Stomach (tissue), 8 donors: ENCODE measurements at regions not wholly inside any gene's neighbourhood (a gene's known extent, or its start where the extent isn't known, plus 50 kb on each side); places are given as distances from the start of the nearest gene placed in this dataset.
"Not testable (repeated sequence)": the region's sequence is repeated elsewhere in the genome, so short reads cannot be mapped to it uniquely, and the experiment has no call there.

Source experiments
- DNase-seq, 2 donors: peaks; one replicate each; pipeline versions ENCODE4 v3.0.0 to v3.0.0-alpha.2; 2013 to 2019
- H3K27ac ChIP-seq, 5 donors: fragments of 200-600 bp in 4 of 5; sonication (generic) in 4 of 5; one replicate each; pipeline ENCODE4 v1.5.1; 2013 to 2019; ENCODE audit warnings: mild to moderate bottlenecking in 1 of 5, moderate library complexity in 1 of 5
- H3K27me3 ChIP-seq, 3 donors: fragments of 200-600 bp; sonication (generic); one replicate each; pipeline ENCODE4 v1.5.1; 2017 to 2019; ENCODE audit warnings: mixed run types in 1 of 3
- H3K36me3 ChIP-seq, 4 donors: fragments of 200-600 bp; sonication (generic); 1 replicate in 3 of 4; 2 replicates in 1 of 4; pipeline ENCODE4 v1.5.1; 2016 to 2019
- H3K4me1 ChIP-seq, 4 donors: fragments of 200-600 bp; sonication (generic); one replicate each; pipeline ENCODE4 v1.5.1; 2016 to 2019
- H3K4me3 ChIP-seq, 4 donors: fragments of 200-600 bp; sonication (generic) in 3 of 4; one replicate each; pipeline ENCODE4 v1.5.1; 2016 to 2019; ENCODE audit warnings: mild to moderate bottlenecking in 1 of 4
- H3K9me3 ChIP-seq, 4 donors: fragments of 200-600 bp; sonication (generic); one replicate each; pipeline ENCODE4 v1.5.1; 2016 to 2019
- CTCF ChIP-seq, 7 experiments: fragments of 450-650 bp in 4 of 7; fragments of 200-600 bp in 3 of 7; sonication (generic) in 3 of 7; IDR thresholded peaks; one replicate each; pipeline ENCODE4 v1.5.1; 2016 to 2019; ENCODE audit warnings: antibody characterized with exemption in 7 of 7, control low read depth in 2 of 7, mild to moderate bottlenecking in 1 of 7
- EP300 ChIP-seq: sonication (generic); formaldehyde crosslinking; IDR thresholded peaks from one replicate; pipeline ENCODE4 v1.6.1; 2017; ENCODE audit warnings: antibody characterized with exemption
- POLR2A ChIP-seq, 4 donors: fragments of 450-650 bp; IDR thresholded peaks; one replicate each; pipeline ENCODE4 v1.6.1; 2016; ENCODE audit warnings: antibody characterized with exemption in 4 of 4, control low read depth in 2 of 4, mild to moderate bottlenecking in 1 of 4, moderate library complexity in 1 of 4
- POLR2AphosphoS5 ChIP-seq, 3 donors: sonication (generic); formaldehyde crosslinking; IDR thresholded peaks; one replicate each; pipeline ENCODE4 v1.6.1; 2016; ENCODE audit warnings: antibody characterized with exemption in 3 of 3
- WGBS, 5 donors: extraction: QIAGEN DNeasy Blood & Tissue Kit in 3 of 5; methylation state at CpG; one replicate each; pipeline versions ENCODE4 v1.1.5 to v1.1.7; 2013 to 2018; 5-methylcytosine and 5-hydroxymethylcytosine counted together
- intact Hi-C: fragments of 100-400 bp; cut with DNase I; formaldehyde crosslinking; loops from one replicate; pipeline ENCODE4 v1.15.1; 2023; ENCODE audit warnings: low total_unique reads
- donor health status: healthy with polysubstance abuse.
- donor health status: Bipolar disorder and iron deficiency.
- donor health status: healthy.

- DNase-seq: no peak
- TF ChIP-seq CTCF (IDR thresholded peaks at IDR 0.05): no peak
- Histone ChIP-seq H3K36me3 (no peaks in the 10 kb centered on the region), H3K27ac (no peak overlapping the region), H3K9me3 (peaks cover 0 to 6% (median 0%) of the 10 kb centered on the region in 4 donors), H3K27me3 (no peaks in the 10 kb centered on the region), H3K4me1 (no peaks in the 10 kb centered on the region), H3K4me3 (no peak overlapping the region)
- WGBS, 5 donors: 82 to 96% (median 94%) methylated on average over 2 of the region's 2 CpGs
- intact Hi-C loops: no loop called here
Measured at GRCh38 chr15:38024293-38025091, 90.1 kb downstream of the TMCO5A start.

- H3K27me3 ChIP-seq, H3K36me3 ChIP-seq, intact Hi-C loops, DNase-seq, H3K4me1 ChIP-seq, H3K27ac ChIP-seq, H3K9me3 ChIP-seq, H3K4me3 ChIP-seq: not testable (repeated sequence)
- WGBS, 5 donors: 94 to 100% (median 100%) methylated on average over 1 of the region's 1 CpG
Measured at GRCh38 chr15:38025656-38026055, 91.2 kb downstream of the TMCO5A start.

GRCh38 chr15:38028869-38029268 lies 94.4 kb downstream of the TMCO5A start:
- DNase-seq: no peak
- intact Hi-C loops: no loop called here
- 56 to 69% (median 63%) methylated on average over 2 of the region's 2 CpGs for WGBS, 5 donors
- Histone ChIP-seq H3K4me1 (no peaks in the 10 kb centered on the region), H3K27me3 (no peaks in the 10 kb centered on the region), H3K4me3 (no peak overlapping the region), H3K27ac (no peak overlapping the region), H3K36me3 (no peaks in the 10 kb centered on the region), H3K9me3 (peaks cover 0 to 6% (median 0%) of the 10 kb centered on the region in 4 donors)
- no peak for TF ChIP-seq POLR2AphosphoS5 (IDR thresholded peaks at IDR 0.05)

- H3K27me3 ChIP-seq: no peaks in the 10 kb centered on the region
- 58 to 75% (median 67%) methylated on average over 3 of the region's 3 CpGs for WGBS, 5 donors
- DNase-seq: no peak
- H3K4me1 ChIP-seq: no peaks in the 10 kb centered on the region
- H3K36me3 ChIP-seq: no peaks in the 10 kb centered on the region
- no peak for TF ChIP-seq POLR2A (IDR thresholded peaks at IDR 0.05)
- TF ChIP-seq POLR2AphosphoS5 (IDR thresholded peaks at IDR 0.05): no peak
- TF ChIP-seq EP300: no peak
- TF ChIP-seq CTCF (IDR thresholded peaks at IDR 0.05): no peak
- peaks cover 0 to 6% (median 0%) of the 10 kb centered on the region in 4 donors for H3K9me3 ChIP-seq
- intact Hi-C loops: no loop called here
- no peak overlapping the region for H3K27ac ChIP-seq
- no peak overlapping the region for H3K4me3 ChIP-seq
Measured at GRCh38 chr15:38029736-38030135, 95.3 kb downstream of the TMCO5A start.

- intact Hi-C loops: no loop called here
- Histone ChIP-seq H3K27ac (no peak overlapping the region), H3K36me3 (no peaks in the 10 kb centered on the region), H3K4me3 (no peak overlapping the region), H3K9me3 (peaks cover 0 to 6% (median 0%) of the 10 kb centered on the region in 4 donors), H3K4me1 (no peaks in the 10 kb centered on the region), H3K27me3 (no peaks in the 10 kb centered on the region)
- no peak for DNase-seq
- TF ChIP-seq POLR2AphosphoS5 (IDR thresholded peaks at IDR 0.05): no peak
- whole genome bisulfite sequencing, 5 donors: 83 to 95% (median 92%) methylated on average over 4 of the region's 4 CpGs
Measured at GRCh38 chr15:38030609-38031008, 96.2 kb downstream of the TMCO5A start.

GRCh38 chr15:38035701-38036100 lies 101.3 kb downstream of the TMCO5A start:
- H3K27ac ChIP-seq: no peak overlapping the region
- no peak for TF ChIP-seq POLR2AphosphoS5 (IDR thresholded peaks at IDR 0.05)
- no peak for TF ChIP-seq EP300
- no peak for TF ChIP-seq POLR2A (IDR thresholded peaks at IDR 0.05)
- TF ChIP-seq CTCF (IDR thresholded peaks at IDR 0.05): no peak
- no peaks in the 10 kb centered on the region for H3K9me3 ChIP-seq
- 76 to 95% (median 91%) methylated on average over 2 of the region's 2 CpGs for WGBS, 5 donors
- no peaks in the 10 kb centered on the region for H3K4me1 ChIP-seq
- no peaks in the 10 kb centered on the region for H3K27me3 ChIP-seq
- no peaks in the 10 kb centered on the region for H3K36me3 ChIP-seq
- no peak overlapping the region for H3K4me3 ChIP-seq
- no peak for DNase-seq
- intact Hi-C loops: no loop called here
